ENCODE measurements at regions not wholly inside any gene's neighbourhood (a gene's known extent, or its start where the extent isn't known, plus 50 kb on each side); places are given as distances from the start of the nearest gene placed in this dataset.
"Not testable (repeated sequence)": the region's sequence is repeated elsewhere in the genome, so short reads cannot be mapped to it uniquely, and the experiment has no call there.

DNA sequence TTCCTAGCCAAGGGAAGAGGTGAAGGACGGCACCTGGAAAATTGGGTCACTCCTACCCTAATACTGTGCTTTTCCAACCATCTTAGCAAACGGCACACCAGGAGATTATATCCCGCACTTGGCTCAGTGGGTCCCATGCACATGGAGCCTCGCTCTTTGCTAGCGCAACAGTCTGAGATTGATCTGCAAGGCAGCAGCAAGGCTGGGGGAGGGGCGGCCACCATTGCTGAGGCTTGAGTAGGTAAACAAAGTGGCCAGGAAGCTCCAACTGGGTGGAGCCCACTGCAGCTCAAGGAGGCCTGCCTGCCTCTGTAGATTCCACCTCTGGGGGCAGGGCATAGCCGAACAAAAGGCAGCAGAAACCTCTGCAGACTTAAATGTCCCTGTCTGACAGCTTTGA lies 157.9 kb downstream of the RAMP3 start:
- TF ChIP-seq, protein P1, sequence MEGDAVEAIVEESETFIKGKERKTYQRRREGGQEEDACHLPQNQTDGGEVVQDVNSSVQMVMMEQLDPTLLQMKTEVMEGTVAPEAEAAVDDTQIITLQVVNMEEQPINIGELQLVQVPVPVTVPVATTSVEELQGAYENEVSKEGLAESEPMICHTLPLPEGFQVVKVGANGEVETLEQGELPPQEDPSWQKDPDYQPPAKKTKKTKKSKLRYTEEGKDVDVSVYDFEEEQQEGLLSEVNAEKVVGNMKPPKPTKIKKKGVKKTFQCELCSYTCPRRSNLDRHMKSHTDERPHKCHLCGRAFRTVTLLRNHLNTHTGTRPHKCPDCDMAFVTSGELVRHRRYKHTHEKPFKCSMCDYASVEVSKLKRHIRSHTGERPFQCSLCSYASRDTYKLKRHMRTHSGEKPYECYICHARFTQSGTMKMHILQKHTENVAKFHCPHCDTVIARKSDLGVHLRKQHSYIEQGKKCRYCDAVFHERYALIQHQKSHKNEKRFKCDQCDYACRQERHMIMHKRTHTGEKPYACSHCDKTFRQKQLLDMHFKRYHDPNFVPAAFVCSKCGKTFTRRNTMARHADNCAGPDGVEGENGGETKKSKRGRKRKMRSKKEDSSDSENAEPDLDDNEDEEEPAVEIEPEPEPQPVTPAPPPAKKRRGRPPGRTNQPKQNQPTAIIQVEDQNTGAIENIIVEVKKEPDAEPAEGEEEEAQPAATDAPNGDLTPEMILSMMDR (IDR thresholded peaks at IDR 0.05; ENCODE audit: low read depth, low read length, missing input control): not testable (repeated sequence)
- TF ChIP-seq, protein P2, sequence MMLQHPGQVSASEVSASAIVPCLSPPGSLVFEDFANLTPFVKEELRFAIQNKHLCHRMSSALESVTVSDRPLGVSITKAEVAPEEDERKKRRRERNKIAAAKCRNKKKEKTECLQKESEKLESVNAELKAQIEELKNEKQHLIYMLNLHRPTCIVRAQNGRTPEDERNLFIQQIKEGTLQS (IDR thresholded peaks at IDR 0.05): not testable (repeated sequence)
- TF ChIP-seq TAF1 (conservative IDR thresholded peaks at IDR 0.05): not testable (repeated sequence)
- TF ChIP-seq, protein P3, sequence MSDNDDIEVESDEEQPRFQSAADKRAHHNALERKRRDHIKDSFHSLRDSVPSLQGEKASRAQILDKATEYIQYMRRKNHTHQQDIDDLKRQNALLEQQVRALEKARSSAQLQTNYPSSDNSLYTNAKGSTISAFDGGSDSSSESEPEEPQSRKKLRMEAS (IDR thresholded peaks at IDR 0.05): not testable (repeated sequence)
- TF ChIP-seq, protein P4, sequence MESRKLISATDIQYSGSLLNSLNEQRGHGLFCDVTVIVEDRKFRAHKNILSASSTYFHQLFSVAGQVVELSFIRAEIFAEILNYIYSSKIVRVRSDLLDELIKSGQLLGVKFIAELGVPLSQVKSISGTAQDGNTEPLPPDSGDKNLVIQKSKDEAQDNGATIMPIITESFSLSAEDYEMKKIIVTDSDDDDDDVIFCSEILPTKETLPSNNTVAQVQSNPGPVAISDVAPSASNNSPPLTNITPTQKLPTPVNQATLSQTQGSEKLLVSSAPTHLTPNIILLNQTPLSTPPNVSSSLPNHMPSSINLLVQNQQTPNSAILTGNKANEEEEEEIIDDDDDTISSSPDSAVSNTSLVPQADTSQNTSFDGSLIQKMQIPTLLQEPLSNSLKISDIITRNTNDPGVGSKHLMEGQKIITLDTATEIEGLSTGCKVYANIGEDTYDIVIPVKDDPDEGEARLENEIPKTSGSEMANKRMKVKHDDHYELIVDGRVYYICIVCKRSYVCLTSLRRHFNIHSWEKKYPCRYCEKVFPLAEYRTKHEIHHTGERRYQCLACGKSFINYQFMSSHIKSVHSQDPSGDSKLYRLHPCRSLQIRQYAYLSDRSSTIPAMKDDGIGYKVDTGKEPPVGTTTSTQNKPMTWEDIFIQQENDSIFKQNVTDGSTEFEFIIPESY (IDR thresholded peaks at IDR 0.05): not testable (repeated sequence)
